ENCODE measurements at regions not wholly inside any gene's neighbourhood (a gene's known extent, or its start where the extent isn't known, plus 50 kb on each side); places are given as distances from the start of the nearest gene placed in this dataset.

- TF ChIP-seq CTCF (IDR thresholded peaks at IDR 0.05) = no peak
- no peak for TF ChIP-seq POLR2AphosphoS5 (IDR thresholded peaks at IDR 0.05)
- no peak for TF ChIP-seq POLR2A (IDR thresholded peaks at IDR 0.05)
Measured at GRCh38 chr2:220585241-220585640, 957.8 kb downstream of the SLC4A3 start.
